ENCODE measurements at regions not wholly inside any gene's neighbourhood (a gene's known extent, or its start where the extent isn't known, plus 50 kb on each side); places are given as distances from the start of the nearest gene placed in this dataset.

- no peak for TF ChIP-seq POLR2AphosphoS5 (IDR thresholded peaks at IDR 0.05; ENCODE audit: low read depth, low read length)
- TF ChIP-seq REST (IDR thresholded peaks at IDR 0.05; ENCODE audit: insufficient read depth in 1 of 2, low read depth in 2 of 2, low read length in 2 of 2) = no peak
Measured at GRCh38 chr6:133101790-133102189, 139.4 kb upstream of the EYA4 start.

- no peak for TF ChIP-seq SIN3A (IDR thresholded peaks at IDR 0.05; ENCODE audit: borderline replicate concordance, insufficient read depth, low read length)
Measured at GRCh38 chr6:133106934-133107333, 134.2 kb upstream of the EYA4 start.

- no peak for TF ChIP-seq SIN3A (IDR thresholded peaks at IDR 0.05; ENCODE audit: borderline replicate concordance, insufficient read depth, low read length)
- no peak for TF ChIP-seq FOXP2 (optimal IDR thresholded peaks at IDR 0.05; ENCODE audit: borderline replicate concordance, extremely low read depth, extremely low read length, insufficient read depth)
- no peak for TF ChIP-seq TAF1 (IDR thresholded peaks at IDR 0.05; ENCODE audit: borderline replicate concordance, insufficient read depth, low read length)
- no peak for TF ChIP-seq POLR2AphosphoS5 (IDR thresholded peaks at IDR 0.05; ENCODE audit: low read depth, low read length)
- TF ChIP-seq REST (IDR thresholded peaks at IDR 0.05; ENCODE audit: insufficient read depth in 1 of 2, low read depth in 2 of 2, low read length in 2 of 2) = no peak
Measured at GRCh38 chr6:133108419-133108818, 132.7 kb upstream of the EYA4 start.

GRCh38 chr6:133114973-133115372 lies 126.2 kb upstream of the EYA4 start:
- TF ChIP-seq REST (IDR thresholded peaks at IDR 0.05; ENCODE audit: insufficient read depth in 1 of 2, low read depth in 2 of 2, low read length in 2 of 2) (no peak), SIN3A (IDR thresholded peaks at IDR 0.05; ENCODE audit: borderline replicate concordance, insufficient read depth, low read length) (no peak), FOXP2 (optimal IDR thresholded peaks at IDR 0.05; ENCODE audit: borderline replicate concordance, extremely low read depth, extremely low read length, insufficient read depth) (no peak), POLR2AphosphoS5 (IDR thresholded peaks at IDR 0.05; ENCODE audit: low read depth, low read length) (no peak), TAF1 (IDR thresholded peaks at IDR 0.05; ENCODE audit: borderline replicate concordance, insufficient read depth, low read length) (no peak)

- TF ChIP-seq POLR2AphosphoS5 (IDR thresholded peaks at IDR 0.05; ENCODE audit: low read depth, low read length) (no peak), SIN3A (IDR thresholded peaks at IDR 0.05; ENCODE audit: borderline replicate concordance, insufficient read depth, low read length) (no peak), TAF1 (IDR thresholded peaks at IDR 0.05; ENCODE audit: borderline replicate concordance, insufficient read depth, low read length) (no peak), REST (IDR thresholded peaks at IDR 0.05; ENCODE audit: insufficient read depth in 1 of 2, low read depth in 2 of 2, low read length in 2 of 2) (no peak), FOXP2 (optimal IDR thresholded peaks at IDR 0.05; ENCODE audit: borderline replicate concordance, extremely low read depth, extremely low read length, insufficient read depth) (no peak)
Measured at GRCh38 chr6:133115946-133116345, 125.2 kb upstream of the EYA4 start.
